SK-N-SH (cell line): ENCODE measurements at regions not wholly inside any gene's neighbourhood (a gene's known extent, or its start where the extent isn't known, plus 50 kb on each side); places are given as distances from the start of the nearest gene placed in this dataset.

Experiments
- CTCF ChIA-PET: fragments of 300-600, 350-600 bp; formaldehyde crosslinking; extraction: SDS; loops from one replicate; lab custom pipeline; 2021; lab: Yijun Ruan, JAX
- POLR2A ChIA-PET: fragments of 350-600 bp; sonication (Branson Sonifier 250); formaldehyde crosslinking; extraction: SDS; loops from one replicate; lab custom pipeline; 2020; ENCODE audit warnings: antibody characterized with exemption, inconsistent platforms; lab: Yijun Ruan, JAX
- DNase-seq: peaks from one replicate; pipeline ENCODE4 v3.0.0; 2012
- H2AFZ ChIP-seq: fragments of 200-600 bp; sonication (generic); 2 replicates; pipeline ENCODE4 v1.8.1; 2016; ENCODE audit warnings: antibody characterized with exemption, mild to moderate bottlenecking, low read depth
- H3F3A ChIP-seq: fragments of 200-600 bp; sonication (generic); replicated peaks from 2 replicates; pipeline ENCODE3; 2016; ENCODE audit warnings: antibody characterized with exemption, mild to moderate bottlenecking; ENCODE audit not compliant: insufficient read depth
- H3K27ac ChIP-seq, 2 experiments: fragments of 200-500 bp in 1 of 2; fragments of 200-600 bp in 1 of 2; sonication (Bioruptor generic) in 1 of 2; sonication (generic), shearing (Covaris generic) in 1 of 2; 2 replicates each; pipeline versions ENCODE4 v1.5.1 to v1.6.1; 2014 to 2016; ENCODE audit warnings: low read depth in 2 of 2, inconsistent platforms in 1 of 2, low read length in 1 of 2, mild to moderate bottlenecking in 1 of 2, mixed read lengths in 1 of 2
- H3K27me3 ChIP-seq: fragments of 200-600 bp; sonication (generic), shearing (Covaris generic); 2 replicates; pipeline ENCODE4 v1.6.1; 2016; ENCODE audit warnings: mixed run types; ENCODE audit not compliant: insufficient read depth
- H3K36me3 ChIP-seq, 2 experiments: fragments of 200-500 bp in 1 of 2; fragments of 200-600 bp in 1 of 2; sonication (Bioruptor generic) in 1 of 2; sonication (generic) in 1 of 2; replicated peaks in 1 of 2; 2 replicates each; pipeline versions ENCODE3 to v1.5.1; 2014 to 2016; ENCODE audit warnings: low read length in 1 of 2, mild to moderate bottlenecking in 1 of 2; ENCODE audit not compliant: insufficient read depth in 2 of 2, control insufficient read depth in 1 of 2
- H3K4me1 ChIP-seq, 2 experiments: fragments of 200-500 bp in 1 of 2; fragments of 200-600 bp in 1 of 2; sonication (Bioruptor generic) in 1 of 2; sonication (generic), shearing (Covaris generic) in 1 of 2; 2 replicates each; pipeline versions ENCODE4 v1.5.1 to v1.6.1; 2014 to 2016; ENCODE audit warnings: low read depth in 1 of 2, low read length in 1 of 2, mixed run types in 1 of 2; ENCODE audit not compliant: insufficient read depth in 2 of 2, control insufficient read depth in 1 of 2
- H3K4me2 ChIP-seq: fragments of 200-600 bp; sonication (generic), shearing (Covaris generic); 2 replicates; pipeline ENCODE4 v1.6.1; 2017; ENCODE audit warnings: mixed run types
- H3K4me3 ChIP-seq, 2 experiments: fragments of 200-500 bp in 1 of 2; fragments of 200-600 bp in 1 of 2; sonication (Bioruptor generic) in 1 of 2; sonication (generic), shearing (Covaris generic) in 1 of 2; 2 replicates each; pipeline versions ENCODE4 v1.5.1 to v1.8.1; 2014 to 2016; ENCODE audit warnings: low read depth in 2 of 2, inconsistent platforms in 1 of 2, low read length in 1 of 2, mild to moderate bottlenecking in 1 of 2, mixed read lengths in 1 of 2, moderate library complexity in 1 of 2
- H3K79me2 ChIP-seq: fragments of 200-600 bp; sonication (generic); 2 replicates; pipeline ENCODE4 v1.8.1; 2017; ENCODE audit warnings: mild to moderate bottlenecking; ENCODE audit not compliant: insufficient read depth
- H3K9ac ChIP-seq: fragments of 200-600 bp; sonication (generic); 2 replicates; pipeline ENCODE4 v1.6.1; 2017; ENCODE audit warnings: mixed run types
- H3K9me2 ChIP-seq: fragments of 200-600 bp; sonication (generic); 2 replicates; pipeline ENCODE4 v1.6.1; 2017; ENCODE audit warnings: mixed run types
- H3K9me3 ChIP-seq: fragments of 200-600 bp; sonication (generic); 2 replicates; pipeline ENCODE4 v1.6.1; 2017; ENCODE audit warnings: mixed run types, mild to moderate bottlenecking, moderate library complexity
- H4K20me1 ChIP-seq: fragments of 200-600 bp; sonication (generic); 2 replicates; pipeline ENCODE4 v1.6.1; 2017; ENCODE audit warnings: mild to moderate bottlenecking, mixed run types; ENCODE audit not compliant: insufficient read depth
- ELF1 ChIP-seq: IDR thresholded peaks from 2 replicates; pipeline ENCODE4 v1.4.0; 2012
- EP300 ChIP-seq, 2 experiments: IDR thresholded peaks; 2 replicates each; pipeline versions ENCODE4 v1.4.0 to v1.6.1; 2012; ENCODE audit warnings: borderline replicate concordance in 1 of 2, low read depth in 1 of 2, low read length in 1 of 2
- EZH2phosphoT487 ChIP-seq: fragments of 200-600 bp; sonication (generic); IDR thresholded peaks from 2 replicates; pipeline ENCODE4 v1.6.1; 2017; ENCODE audit warnings: low read depth, mixed run types, mild to moderate bottlenecking, antibody characterized with exemption, moderate library complexity, borderline replicate concordance
- FOSL2 ChIP-seq: IDR thresholded peaks from 2 replicates; pipeline ENCODE4 v1.4.0; 2012; ENCODE audit warnings: low read depth, mild to moderate bottlenecking, moderate library complexity, borderline replicate concordance
- FOXM1 ChIP-seq: IDR thresholded peaks from 2 replicates; pipeline ENCODE4 v1.4.0; 2012; ENCODE audit warnings: low read depth, mild to moderate bottlenecking
- GABPA ChIP-seq: IDR thresholded peaks from 2 replicates; pipeline ENCODE4 v1.4.0; 2012; ENCODE audit warnings: low read depth, mild to moderate bottlenecking
- IRF3 ChIP-seq: fragments of 150-350 bp; IDR thresholded peaks from 2 replicates; pipeline ENCODE4 v1.6.1; 2016; ENCODE audit warnings: mild to moderate bottlenecking, low read depth, low read length
- JUND ChIP-seq: IDR thresholded peaks from 2 replicates; pipeline ENCODE4 v1.4.0; 2012
- MXI1 ChIP-seq: IDR thresholded peaks from 2 replicates; pipeline ENCODE4 v1.6.1; 2012; ENCODE audit warnings: mild to moderate bottlenecking, low read depth, low read length, improper control_type of control experiment
- NFIC ChIP-seq: IDR thresholded peaks from 2 replicates; pipeline ENCODE4 v1.4.0; 2012; ENCODE audit warnings: borderline replicate concordance
- PBX3 ChIP-seq: IDR thresholded peaks from 2 replicates; pipeline ENCODE4; 2012
- RAD21 ChIP-seq: IDR thresholded peaks from 2 replicates; pipeline ENCODE4 v1.6.1; 2012; ENCODE audit warnings: mild to moderate bottlenecking, low read length
- REST ChIP-seq: IDR thresholded peaks from 2 replicates; pipeline ENCODE4 v1.6.1; 2012; ENCODE audit warnings: mild to moderate bottlenecking, low read depth, low read length, moderate library complexity
- RXRA ChIP-seq: IDR thresholded peaks from 2 replicates; pipeline ENCODE4 v1.4.0; 2012; ENCODE audit warnings: low read depth, mild to moderate bottlenecking, borderline replicate concordance
- SIN3A ChIP-seq: IDR thresholded peaks from 2 replicates; pipeline ENCODE4 v1.6.1; 2012; ENCODE audit warnings: low read depth, mild to moderate bottlenecking, low read length, moderate library complexity, borderline replicate concordance
- SMC3 ChIP-seq: IDR thresholded peaks from 2 replicates; pipeline ENCODE4 v1.6.1; 2012; ENCODE audit warnings: low read depth, low read length, improper control_type of control experiment
- USF2 ChIP-seq: fragments of 150-350 bp; IDR thresholded peaks from 2 replicates; pipeline ENCODE4 v1.6.1; 2017; ENCODE audit warnings: antibody characterized with exemption, low read length, low read depth, borderline replicate concordance
- YY1 ChIP-seq: IDR thresholded peaks from 2 replicates; pipeline ENCODE4 v1.4.0; 2012; ENCODE audit warnings: low read depth, mild to moderate bottlenecking
- ZBTB33 ChIP-seq: IDR thresholded peaks from 2 replicates; pipeline ENCODE4 v1.4.0; 2012; ENCODE audit warnings: low read depth, borderline replicate concordance
- WGBS: methylation state at CpG from one replicate; pipeline ENCODE4 v1.1.6; 2017; ENCODE audit warnings: low lambda C conversion rate; 5-methylcytosine and 5-hydroxymethylcytosine counted together
- TF ChIP-seq, protein P1 (sequence below): IDR thresholded peaks from 2 replicates; pipeline ENCODE4 v1.4.0; 2012; ENCODE audit warnings: low read depth, borderline replicate concordance

GRCh38 chr1:82733645-82734044 lies 932.9 kb downstream of the ADGRL2 start:
- Histone ChIP-seq H3F3A (no peaks in the 10 kb centered on the region), H3K27ac (no peak overlapping the region), H3K36me3 (no peaks in the 10 kb centered on the region), H3K4me1 (no peaks in the 10 kb centered on the region), H3K9me2 (no peaks in the 10 kb centered on the region), H3K9me3 (no peaks in the 10 kb centered on the region), H3K9ac (no peak overlapping the region), H3K4me3 (no peak overlapping the region), H3K79me2 (no peaks in the 10 kb centered on the region), H3K4me2 (no peak overlapping the region), H3K27me3 (no peaks in the 10 kb centered on the region), H4K20me1 (no peaks in the 10 kb centered on the region), H2AFZ (no peak overlapping the region)
- WGBS, result 34% methylated on average over 4 of the region's 4 CpGs
- CTCF ChIA-PET, result no interaction called here
- DNase-seq, result no peak
- POLR2A ChIA-PET, result no interaction called here
- TF ChIP-seq JUND, result no peak
- TF ChIP-seq EP300 (IDR thresholded peaks at IDR 0.05; ENCODE audit: borderline replicate concordance in 1 of 2, low read depth in 1 of 2, low read length in 1 of 2), result no peak
- TF ChIP-seq, protein P1, sequence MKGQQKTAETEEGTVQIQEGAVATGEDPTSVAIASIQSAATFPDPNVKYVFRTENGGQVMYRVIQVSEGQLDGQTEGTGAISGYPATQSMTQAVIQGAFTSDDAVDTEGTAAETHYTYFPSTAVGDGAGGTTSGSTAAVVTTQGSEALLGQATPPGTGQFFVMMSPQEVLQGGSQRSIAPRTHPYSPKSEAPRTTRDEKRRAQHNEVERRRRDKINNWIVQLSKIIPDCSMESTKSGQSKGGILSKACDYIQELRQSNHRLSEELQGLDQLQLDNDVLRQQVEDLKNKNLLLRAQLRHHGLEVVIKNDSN, result no peak
- TF ChIP-seq IRF3, result no peak
- TF ChIP-seq ELF1, result no peak
- no peak for TF ChIP-seq ZBTB33
- TF ChIP-seq RAD21, result no peak
- TF ChIP-seq SMC3, result no peak
- no peak for TF ChIP-seq FOSL2
- TF ChIP-seq NFIC, result no peak
- no peak for TF ChIP-seq EZH2phosphoT487
- no peak for TF ChIP-seq USF2
- no peak for TF ChIP-seq YY1
- no peak for TF ChIP-seq REST
- TF ChIP-seq FOXM1, result no peak
- TF ChIP-seq GABPA, result no peak
- no peak for TF ChIP-seq PBX3
- TF ChIP-seq RXRA, result no peak
- TF ChIP-seq MXI1, result no peak
- no peak for TF ChIP-seq SIN3A
